ENCODE measurements at regions not wholly inside any gene's neighbourhood (a gene's known extent, or its start where the extent isn't known, plus 50 kb on each side); places are given as distances from the start of the nearest gene placed in this dataset.

- no peak for TF ChIP-seq GATA4 (IDR thresholded peaks at IDR 0.05; ENCODE audit: borderline replicate concordance, low read depth)
- TF ChIP-seq ZNF335 (CRISPR knock-in tag; IDR thresholded peaks at IDR 0.05), result no peak
- no peak for TF ChIP-seq YEATS4 (CRISPR knock-in tag; IDR thresholded peaks at IDR 0.05; ENCODE audit: borderline replicate concordance)
- TF ChIP-seq GABPA (IDR thresholded peaks at IDR 0.05; ENCODE audit: low read depth, low read length), result no peak
- no peak for TF ChIP-seq GABPA (CRISPR knock-in tag; IDR thresholded peaks at IDR 0.05; ENCODE audit: low read depth)
- TF ChIP-seq, protein P1, sequence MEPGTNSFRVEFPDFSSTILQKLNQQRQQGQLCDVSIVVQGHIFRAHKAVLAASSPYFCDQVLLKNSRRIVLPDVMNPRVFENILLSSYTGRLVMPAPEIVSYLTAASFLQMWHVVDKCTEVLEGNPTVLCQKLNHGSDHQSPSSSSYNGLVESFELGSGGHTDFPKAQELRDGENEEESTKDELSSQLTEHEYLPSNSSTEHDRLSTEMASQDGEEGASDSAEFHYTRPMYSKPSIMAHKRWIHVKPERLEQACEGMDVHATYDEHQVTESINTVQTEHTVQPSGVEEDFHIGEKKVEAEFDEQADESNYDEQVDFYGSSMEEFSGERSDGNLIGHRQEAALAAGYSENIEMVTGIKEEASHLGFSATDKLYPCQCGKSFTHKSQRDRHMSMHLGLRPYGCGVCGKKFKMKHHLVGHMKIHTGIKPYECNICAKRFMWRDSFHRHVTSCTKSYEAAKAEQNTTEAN (CRISPR knock-in tag; conservative IDR thresholded peaks at IDR 0.05), result no peak
- no peak for TF ChIP-seq POLR2A (IDR thresholded peaks at IDR 0.05; ENCODE audit: insufficient read depth in 1 of 2, low read depth in 2 of 2, low read length in 2 of 2)
- TF ChIP-seq TP53 (CRISPR knock-in tag; conservative IDR thresholded peaks at IDR 0.05), result no peak
- no peak for TF ChIP-seq POLR2G (IDR thresholded peaks at IDR 0.05; ENCODE audit: low read depth, low read length)
- no peak for TF ChIP-seq ZNF740 (CRISPR knock-in tag; IDR thresholded peaks at IDR 0.05)
- no peak for TF ChIP-seq ZMAT5 (CRISPR knock-in tag; IDR thresholded peaks at IDR 0.05; ENCODE audit: borderline replicate concordance, low read depth)
- TF ChIP-seq, protein P2, sequence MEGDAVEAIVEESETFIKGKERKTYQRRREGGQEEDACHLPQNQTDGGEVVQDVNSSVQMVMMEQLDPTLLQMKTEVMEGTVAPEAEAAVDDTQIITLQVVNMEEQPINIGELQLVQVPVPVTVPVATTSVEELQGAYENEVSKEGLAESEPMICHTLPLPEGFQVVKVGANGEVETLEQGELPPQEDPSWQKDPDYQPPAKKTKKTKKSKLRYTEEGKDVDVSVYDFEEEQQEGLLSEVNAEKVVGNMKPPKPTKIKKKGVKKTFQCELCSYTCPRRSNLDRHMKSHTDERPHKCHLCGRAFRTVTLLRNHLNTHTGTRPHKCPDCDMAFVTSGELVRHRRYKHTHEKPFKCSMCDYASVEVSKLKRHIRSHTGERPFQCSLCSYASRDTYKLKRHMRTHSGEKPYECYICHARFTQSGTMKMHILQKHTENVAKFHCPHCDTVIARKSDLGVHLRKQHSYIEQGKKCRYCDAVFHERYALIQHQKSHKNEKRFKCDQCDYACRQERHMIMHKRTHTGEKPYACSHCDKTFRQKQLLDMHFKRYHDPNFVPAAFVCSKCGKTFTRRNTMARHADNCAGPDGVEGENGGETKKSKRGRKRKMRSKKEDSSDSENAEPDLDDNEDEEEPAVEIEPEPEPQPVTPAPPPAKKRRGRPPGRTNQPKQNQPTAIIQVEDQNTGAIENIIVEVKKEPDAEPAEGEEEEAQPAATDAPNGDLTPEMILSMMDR (CRISPR knock-in tag; IDR thresholded peaks at IDR 0.05), result no peak
- no peak for TF ChIP-seq ZBTB49 (CRISPR knock-in tag; IDR thresholded peaks at IDR 0.05; ENCODE audit: borderline replicate concordance)
- no peak for TF ChIP-seq ARHGAP35 (CRISPR knock-in tag; IDR thresholded peaks at IDR 0.05; ENCODE audit: borderline replicate concordance)
These were observed 295.7 kb downstream of the PPARGC1A start for GRCh38 chr4:23594125-23594524.

Measured in HepG2 (cell line).